ENCODE measurements at regions not wholly inside any gene's neighbourhood (a gene's known extent, or its start where the extent isn't known, plus 50 kb on each side); places are given as distances from the start of the nearest gene placed in this dataset.
"Not testable (repeated sequence)": the region's sequence is repeated elsewhere in the genome, so short reads cannot be mapped to it uniquely, and the experiment has no call there.

DNA sequence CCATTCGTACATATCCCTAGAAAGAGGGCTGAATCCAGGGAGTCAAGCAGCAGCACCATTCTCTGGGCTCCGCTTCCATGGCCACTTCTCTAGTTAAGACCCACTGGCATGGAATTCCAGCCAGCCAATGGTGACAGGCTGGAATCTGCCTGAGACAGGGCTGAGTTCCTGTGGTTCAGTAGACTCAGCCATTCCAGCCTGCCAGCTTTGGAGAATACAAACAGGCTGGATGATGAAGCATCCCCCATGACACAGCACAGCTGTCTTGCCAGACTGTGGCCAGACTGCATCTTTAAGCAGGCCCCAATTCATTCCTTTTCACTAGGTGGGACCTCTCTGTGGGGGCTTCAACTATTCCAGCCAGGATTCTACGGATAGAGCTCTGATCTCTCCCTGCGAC is 329.6 kb downstream of the XPNPEP1 start:
- Mint-ChIP-seq H3K27ac (no peak overlapping the region), H3K27me3 (no peaks in the 10 kb centered on the region), H3K9me3 (ENCODE audit: low read depth) (peaks cover 2% of the 10 kb centered on the region), H3K4me1 (no peaks in the 10 kb centered on the region), H3K4me3 (no peak overlapping the region), H3K36me3 (no peaks in the 10 kb centered on the region)
- DNase-seq, result no peak
- CTCF ChIA-PET, result no interaction called here
- ATAC-seq, result no peak

DNA sequence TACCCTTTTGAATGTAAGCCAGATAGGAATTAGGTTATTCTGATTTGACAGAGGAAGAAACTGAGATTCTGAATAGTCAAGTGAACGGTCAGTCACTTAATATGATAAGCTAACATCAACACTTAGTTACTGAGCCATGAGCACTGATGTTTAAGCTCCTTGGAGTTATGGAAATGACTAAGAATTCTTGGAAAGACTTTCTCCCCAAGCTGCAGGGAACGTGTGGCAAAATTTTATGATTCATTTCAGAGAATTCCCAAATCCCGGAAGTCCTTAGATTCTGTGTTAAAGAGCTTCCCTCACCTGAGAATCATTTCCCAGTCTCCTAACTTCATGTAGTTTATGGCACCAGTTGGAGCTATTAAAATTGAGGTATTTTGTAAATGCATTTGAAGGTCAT is 330.9 kb downstream of the XPNPEP1 start:
- ATAC-seq (no peak), DNase-seq (no peak)
- CTCF ChIA-PET, result no interaction called here
- no peak overlapping the region for H3K4me3 Mint-ChIP-seq
- peaks cover 2% of the 10 kb centered on the region for H3K9me3 Mint-ChIP-seq (ENCODE audit: low read depth)
- H3K27me3 Mint-ChIP-seq, result no peaks in the 10 kb centered on the region
- H3K36me3 Mint-ChIP-seq, result no peaks in the 10 kb centered on the region
- H3K27ac Mint-ChIP-seq, result no peak overlapping the region
- H3K4me1 Mint-ChIP-seq, result no peaks in the 10 kb centered on the region

DNA sequence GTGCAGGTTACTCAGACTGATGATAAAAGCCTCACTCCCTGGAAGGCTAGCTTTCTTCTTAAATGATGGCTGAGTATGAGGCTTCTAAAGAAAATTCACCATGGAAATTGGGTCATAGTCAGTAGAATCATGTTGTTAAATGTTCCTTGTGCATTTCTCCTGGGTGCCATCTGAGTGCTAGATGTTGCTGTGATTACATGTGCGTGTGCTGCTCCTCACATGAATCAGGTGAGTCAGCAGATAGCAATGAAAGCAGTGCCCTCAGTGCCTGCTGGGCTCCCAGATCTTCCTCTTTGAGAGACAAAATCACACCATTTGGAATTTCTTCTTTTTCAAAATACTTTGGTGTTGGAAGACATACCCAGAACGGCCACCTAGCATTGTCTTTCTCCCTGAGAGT is 331.7 kb downstream of the XPNPEP1 start:
- Mint-ChIP-seq H3K27ac (no peak overlapping the region), H3K4me1 (no peaks in the 10 kb centered on the region), H3K27me3 (no peaks in the 10 kb centered on the region), H3K36me3 (no peaks in the 10 kb centered on the region), H3K4me3 (no peak overlapping the region), H3K9me3 (ENCODE audit: low read depth) (peaks cover 2% of the 10 kb centered on the region)
- DNase-seq (no peak), ATAC-seq (no peak)
- CTCF ChIA-PET, result no interaction called here

DNA sequence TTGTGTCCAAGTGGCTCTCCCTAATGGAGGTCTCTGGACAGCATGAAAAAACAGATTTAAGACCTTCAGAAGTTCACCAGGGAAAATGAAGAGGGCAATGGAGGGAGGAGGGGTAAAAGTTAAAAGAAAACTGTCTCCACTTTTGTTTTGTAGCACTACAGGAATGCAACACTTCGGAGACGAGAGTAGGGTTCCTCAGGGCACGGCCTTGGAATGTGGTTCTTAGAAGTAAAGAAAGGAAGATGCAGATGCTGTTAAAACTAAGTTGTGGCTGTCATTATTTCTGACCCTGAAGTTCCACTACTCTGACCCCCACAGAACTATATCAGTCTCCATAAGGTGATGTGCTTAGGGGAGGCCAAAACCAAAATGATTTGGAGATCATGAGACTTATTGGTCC is 335.1 kb downstream of the XPNPEP1 start:
- CTCF ChIA-PET, result no interaction called here
- no peak for ATAC-seq
- no peaks in the 10 kb centered on the region for H3K36me3 Mint-ChIP-seq
- no peaks in the 10 kb centered on the region for H3K27me3 Mint-ChIP-seq
- no peak for DNase-seq
- no peaks in the 10 kb centered on the region for H3K4me1 Mint-ChIP-seq
- no peak overlapping the region for H3K4me3 Mint-ChIP-seq
- H3K9me3 Mint-ChIP-seq (ENCODE audit: low read depth), result peaks cover 2% of the 10 kb centered on the region
- no peak overlapping the region for H3K27ac Mint-ChIP-seq

DNA sequence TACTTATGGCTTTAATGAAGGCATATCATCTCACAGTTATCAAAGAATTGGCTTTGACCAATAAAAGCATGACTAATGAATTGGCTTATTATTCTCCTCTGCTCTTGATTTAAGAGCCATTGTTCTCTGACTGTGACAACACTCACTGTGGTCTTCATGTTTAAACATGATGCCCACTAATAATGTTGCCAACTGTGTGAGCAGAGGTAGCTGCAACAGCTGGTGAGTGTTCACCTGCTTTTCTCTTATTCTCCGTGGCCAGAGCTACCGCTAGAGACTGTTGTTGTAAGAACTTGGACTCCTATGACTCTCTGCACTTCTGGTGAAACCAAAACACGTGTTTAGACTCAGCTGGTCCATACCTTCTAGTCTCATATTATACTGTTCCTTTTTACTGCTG is 335.9 kb downstream of the XPNPEP1 start:
- CTCF ChIA-PET, result no interaction called here
- Mint-ChIP-seq H3K27ac (no peak overlapping the region), H3K4me3 (no peak overlapping the region), H3K9me3 (ENCODE audit: low read depth) (no peaks in the 10 kb centered on the region), H3K27me3 (no peaks in the 10 kb centered on the region), H3K36me3 (no peaks in the 10 kb centered on the region), H3K4me1 (no peaks in the 10 kb centered on the region)
- ATAC-seq (no peak), DNase-seq (no peak)

DNA sequence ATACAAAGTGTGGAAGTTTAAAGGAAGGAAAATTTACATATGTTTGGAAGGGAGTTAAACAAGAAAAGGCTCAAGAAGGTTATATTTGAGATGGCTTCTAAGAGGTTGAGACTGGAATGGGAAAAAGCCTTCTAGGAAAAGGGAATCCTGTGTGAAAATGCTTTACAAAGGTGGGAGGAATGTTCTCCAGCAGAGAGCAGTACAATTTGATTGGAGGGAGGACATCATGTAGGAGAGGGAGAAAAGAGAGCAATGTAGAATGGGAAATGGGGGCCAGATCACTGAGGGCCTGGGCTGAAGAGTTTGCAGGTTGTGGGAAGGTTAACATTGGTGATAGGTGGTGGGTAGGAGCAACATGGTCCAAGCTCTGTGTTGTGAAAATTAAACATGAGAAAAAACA is 366.9 kb downstream of the XPNPEP1 start:
- Mint-ChIP-seq H3K9me3 (ENCODE audit: low read depth) (peaks cover 2% of the 10 kb centered on the region), H3K4me3 (no peak overlapping the region), H3K36me3 (no peaks in the 10 kb centered on the region), H3K4me1 (no peaks in the 10 kb centered on the region), H3K27ac (no peak overlapping the region), H3K27me3 (no peaks in the 10 kb centered on the region)
- DNase-seq (no peak), ATAC-seq (no peak)
- CTCF ChIA-PET, result no interaction called here

DNA sequence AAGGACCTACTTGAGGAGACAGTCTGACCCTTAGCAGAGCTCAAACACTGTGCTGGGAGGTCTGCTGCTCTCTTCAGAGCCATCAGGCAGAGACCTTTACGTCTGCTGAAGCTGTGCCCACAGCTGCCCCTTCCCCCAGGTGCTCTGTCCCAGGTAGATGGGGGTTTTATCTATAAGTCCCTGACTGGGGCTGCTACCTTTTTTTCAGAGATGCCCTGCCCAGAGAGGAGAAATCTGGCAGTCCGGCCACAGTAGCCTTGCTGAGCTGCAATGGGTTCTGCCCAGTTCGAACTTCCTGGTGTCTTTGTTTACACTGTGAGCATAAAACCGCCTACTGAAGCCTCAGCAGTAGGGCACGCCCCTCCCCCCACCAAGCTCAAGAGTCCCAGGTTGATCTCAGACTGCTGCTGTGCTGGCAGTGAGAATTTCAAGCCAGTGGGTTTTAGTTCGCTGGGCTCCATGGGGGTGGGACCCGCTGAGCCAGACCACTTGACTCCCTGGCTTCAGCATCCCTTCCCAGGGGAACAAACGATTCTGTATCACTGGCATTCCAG is 381.2 kb downstream of the XPNPEP1 start:
- DNase-seq; H3K4me3 Mint-ChIP-seq; H3K36me3 Mint-ChIP-seq; H3K27me3 Mint-ChIP-seq; H3K9me3 Mint-ChIP-seq (ENCODE audit: low read depth); ATAC-seq; CTCF ChIA-PET; H3K27ac Mint-ChIP-seq; H3K4me1 Mint-ChIP-seq: not testable (repeated sequence)

DNA sequence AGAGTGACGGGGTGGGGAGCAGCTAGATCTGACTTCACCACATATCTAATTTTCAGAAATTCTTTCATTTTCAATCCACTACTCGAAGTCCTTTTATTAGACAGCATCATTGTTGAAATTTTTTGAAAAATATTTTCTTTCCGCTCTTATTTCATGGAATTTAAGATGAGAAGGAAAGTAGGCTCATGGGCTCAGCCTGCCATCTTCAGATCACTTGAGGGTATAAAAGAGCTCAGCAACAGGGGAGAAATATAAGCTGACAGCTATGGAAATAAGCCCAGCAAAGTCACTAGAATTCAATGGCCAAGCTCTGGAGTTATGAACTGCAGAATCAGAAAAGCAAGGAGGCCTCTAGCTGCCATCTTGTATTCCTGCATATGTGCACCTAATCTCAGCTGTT is 389.1 kb downstream of the XPNPEP1 start:
- CTCF ChIA-PET, result no interaction called here
- no peak for DNase-seq
- H3K4me1 Mint-ChIP-seq, result no peaks in the 10 kb centered on the region
- no peak overlapping the region for H3K4me3 Mint-ChIP-seq
- ATAC-seq, result no peak
- H3K27ac Mint-ChIP-seq, result no peak overlapping the region
- H3K9me3 Mint-ChIP-seq (ENCODE audit: low read depth), result peaks cover 14% of the 10 kb centered on the region
- H3K36me3 Mint-ChIP-seq, result no peaks in the 10 kb centered on the region
- H3K27me3 Mint-ChIP-seq, result no peaks in the 10 kb centered on the region

DNA sequence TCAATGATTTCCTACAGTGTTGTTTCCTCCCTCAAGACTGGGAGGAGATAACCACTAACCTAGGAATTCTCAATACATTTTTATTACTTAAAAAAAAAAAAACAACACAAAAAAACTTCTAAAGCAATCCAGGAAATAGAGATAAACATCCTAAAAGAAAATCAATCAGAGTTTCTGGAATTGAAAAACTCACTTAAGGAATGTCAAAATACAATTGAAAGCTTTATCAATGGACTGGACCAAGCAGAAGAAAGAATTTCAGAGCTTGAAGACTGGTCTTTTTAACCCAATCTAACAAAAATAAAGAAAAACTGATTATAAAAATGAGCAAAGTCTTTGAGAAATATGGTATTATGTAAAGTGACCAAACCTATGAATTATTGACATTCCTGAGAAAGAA is 394.1 kb downstream of the XPNPEP1 start:
- Mint-ChIP-seq H3K27ac (no peak overlapping the region), H3K9me3 (ENCODE audit: low read depth) (peaks cover 24% of the 10 kb centered on the region), H3K4me3 (no peak overlapping the region), H3K36me3 (no peaks in the 10 kb centered on the region), H3K4me1 (no peaks in the 10 kb centered on the region), H3K27me3 (no peaks in the 10 kb centered on the region)
- DNase-seq (no peak), ATAC-seq (no peak)
- CTCF ChIA-PET, result no interaction called here

DNA sequence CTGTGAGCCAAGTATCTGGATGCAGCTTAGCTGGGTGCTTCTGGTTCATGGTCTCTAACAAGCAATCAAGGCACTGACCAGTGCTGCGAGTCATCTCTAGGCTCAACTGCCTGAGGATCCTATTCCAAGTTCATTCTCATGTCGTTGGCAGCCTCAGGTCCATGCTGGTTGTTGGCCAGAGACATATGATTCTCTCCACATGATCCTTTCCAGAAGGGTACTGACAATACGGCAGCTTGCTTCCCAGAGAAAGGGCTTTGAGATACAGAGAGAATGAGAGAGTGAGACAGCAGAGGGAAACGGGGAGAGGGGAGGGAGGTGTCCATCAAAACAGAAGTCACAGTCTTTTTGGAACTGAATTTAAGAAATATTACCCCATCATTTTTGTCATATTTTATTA is 405.6 kb downstream of the XPNPEP1 start:
- DNase-seq (no peak), ATAC-seq (no peak)
- CTCF ChIA-PET, result no interaction called here
- H3K4me3 Mint-ChIP-seq, result no peak overlapping the region
- no peaks in the 10 kb centered on the region for H3K27me3 Mint-ChIP-seq
- no peaks in the 10 kb centered on the region for H3K36me3 Mint-ChIP-seq
- no peaks in the 10 kb centered on the region for H3K9me3 Mint-ChIP-seq (ENCODE audit: low read depth)
- H3K27ac Mint-ChIP-seq, result no peak overlapping the region
- H3K4me1 Mint-ChIP-seq, result no peaks in the 10 kb centered on the region

DNA sequence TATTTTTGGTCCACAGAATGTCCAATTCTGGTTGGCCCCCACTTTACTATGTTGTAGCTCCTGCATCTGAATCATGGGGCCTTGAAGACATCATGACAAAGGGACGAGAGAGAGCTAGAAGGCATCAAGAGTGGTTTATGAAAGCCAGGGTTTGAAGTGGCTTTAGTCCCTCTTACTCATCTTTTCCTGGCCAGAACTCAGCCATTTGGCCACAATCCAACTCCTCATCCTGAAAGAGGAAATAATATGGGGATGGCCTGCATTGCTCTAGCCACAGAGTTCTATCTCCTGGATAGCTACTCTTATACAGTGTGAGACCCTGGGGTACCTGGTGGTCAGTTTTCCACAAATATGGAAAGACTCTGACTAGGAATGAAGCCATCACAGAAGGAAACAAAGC is 418.9 kb downstream of the XPNPEP1 start:
- H3K27me3 Mint-ChIP-seq, result no peaks in the 10 kb centered on the region
- DNase-seq, result no peak
- peaks cover 2% of the 10 kb centered on the region for H3K9me3 Mint-ChIP-seq (ENCODE audit: low read depth)
- CTCF ChIA-PET, result no interaction called here
- H3K36me3 Mint-ChIP-seq, result no peaks in the 10 kb centered on the region
- H3K27ac Mint-ChIP-seq, result no peak overlapping the region
- H3K4me3 Mint-ChIP-seq, result no peak overlapping the region
- ATAC-seq, result no peak
- H3K4me1 Mint-ChIP-seq, result no peaks in the 10 kb centered on the region

DNA sequence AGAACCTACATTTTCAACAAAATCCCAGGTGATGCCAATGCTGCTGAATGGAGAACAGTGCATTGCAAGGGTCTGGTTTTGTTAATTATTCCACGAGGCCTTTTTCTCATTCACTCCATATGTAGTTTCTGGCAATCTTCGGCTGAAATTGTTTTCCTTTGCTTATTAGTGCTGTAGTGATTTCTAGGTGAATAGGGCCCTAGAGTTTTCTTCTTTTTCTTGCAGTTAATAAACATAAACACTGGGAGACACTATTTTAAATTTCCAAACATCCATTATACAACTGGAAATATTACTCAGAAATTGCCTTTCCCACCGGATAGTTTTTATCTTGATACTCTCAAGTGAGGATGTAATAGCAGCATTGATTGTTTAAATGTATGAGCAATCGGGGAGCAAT is 435.6 kb downstream of the XPNPEP1 start:
- CTCF ChIA-PET, result no interaction called here
- Mint-ChIP-seq H3K9me3 (ENCODE audit: low read depth) (peaks cover 2% of the 10 kb centered on the region), H3K4me1 (no peaks in the 10 kb centered on the region), H3K4me3 (no peak overlapping the region), H3K27me3 (no peaks in the 10 kb centered on the region), H3K27ac (no peak overlapping the region), H3K36me3 (no peaks in the 10 kb centered on the region)
- ATAC-seq (no peak), DNase-seq (no peak)

DNA sequence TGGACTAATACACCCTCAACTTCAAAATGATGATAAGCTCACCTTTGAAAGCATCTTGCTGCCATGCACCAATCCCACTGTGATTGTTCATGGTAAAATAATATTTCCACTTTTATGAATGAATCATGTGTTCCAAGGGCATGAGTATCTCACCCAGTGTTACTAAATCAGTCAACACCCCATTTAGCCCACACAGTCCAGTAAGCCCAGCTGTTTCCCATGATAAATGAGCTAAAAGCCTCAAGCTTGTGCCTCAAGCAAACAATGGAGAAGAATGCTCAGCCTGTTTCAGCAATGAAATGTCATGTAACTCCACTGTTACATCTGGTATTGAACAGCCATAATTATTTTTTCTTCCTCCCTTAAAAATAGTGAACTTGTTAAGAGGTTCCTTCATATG is 442.5 kb downstream of the XPNPEP1 start:
- ATAC-seq, result no peak
- H3K4me3 Mint-ChIP-seq, result no peak overlapping the region
- H3K36me3 Mint-ChIP-seq, result no peaks in the 10 kb centered on the region
- no peaks in the 10 kb centered on the region for H3K27me3 Mint-ChIP-seq
- CTCF ChIA-PET, result no interaction called here
- H3K4me1 Mint-ChIP-seq, result no peaks in the 10 kb centered on the region
- no peak for DNase-seq
- H3K27ac Mint-ChIP-seq, result no peak overlapping the region
- H3K9me3 Mint-ChIP-seq (ENCODE audit: low read depth), result no peaks in the 10 kb centered on the region

DNA sequence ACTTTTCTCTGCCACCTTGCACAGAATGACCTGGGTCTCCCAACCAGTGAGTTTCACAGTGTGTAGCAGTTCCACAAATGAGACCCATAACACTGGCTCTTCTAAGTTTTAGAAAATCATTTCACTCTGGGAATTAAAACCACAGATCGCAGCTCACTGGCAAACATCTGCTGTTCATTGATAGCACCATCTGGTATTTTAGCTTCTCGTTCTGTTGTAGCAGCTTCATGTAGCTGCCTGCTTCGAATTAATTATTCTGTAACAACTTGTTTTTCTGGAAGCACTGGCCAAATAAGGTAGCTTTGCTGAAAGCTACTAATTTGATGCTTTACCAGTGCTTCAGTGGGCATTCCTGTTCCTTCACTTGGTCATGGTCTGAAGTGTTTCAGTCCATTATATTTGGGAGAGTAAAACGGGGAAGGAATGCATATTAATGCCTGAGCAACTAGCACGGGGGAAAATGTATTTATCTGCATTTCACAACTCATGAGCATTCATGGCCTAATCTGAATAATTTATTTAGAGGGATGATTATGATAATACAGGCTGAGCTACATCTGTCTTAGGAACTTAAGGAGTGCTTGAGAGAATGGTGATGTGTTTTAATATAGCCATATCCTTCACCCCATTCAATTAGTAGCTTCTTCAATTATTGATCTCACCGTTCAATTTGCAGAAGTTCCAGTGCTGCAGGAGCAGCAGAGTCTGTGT is 447.4 kb downstream of the XPNPEP1 start:
- Mint-ChIP-seq H3K4me3 (no peak overlapping the region), H3K27me3 (no peaks in the 10 kb centered on the region), H3K36me3 (no peaks in the 10 kb centered on the region), H3K27ac (no peak overlapping the region), H3K9me3 (ENCODE audit: low read depth) (no peaks in the 10 kb centered on the region), H3K4me1 (no peaks in the 10 kb centered on the region)
- CTCF ChIA-PET, result interaction anchor here (1.0 kb wide), 1 partner anchor 19 kb away, joined by 3 read pairs; no protein-coding TSS in a partner anchor
- no peak for ATAC-seq
- no peak for DNase-seq

DNA sequence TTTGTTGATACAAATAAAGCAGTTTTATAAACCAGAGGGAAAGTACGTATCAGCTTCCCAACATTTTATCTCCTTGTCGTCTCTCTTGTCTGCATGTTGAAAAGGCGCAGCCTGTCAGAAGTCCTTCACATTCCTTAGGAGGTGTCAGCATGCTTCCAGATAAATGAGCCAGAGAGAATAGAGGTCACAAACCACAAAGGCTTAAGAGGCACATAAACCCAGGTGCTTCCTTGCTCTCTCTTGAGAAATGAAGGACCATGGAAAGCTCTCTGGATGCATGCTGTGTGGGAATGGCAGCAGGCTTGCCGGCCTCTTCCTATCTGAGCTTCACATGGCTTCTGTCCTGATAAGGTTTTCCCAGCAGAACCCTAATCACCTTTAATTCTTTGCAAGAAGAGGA is 448.5 kb downstream of the XPNPEP1 start:
- Mint-ChIP-seq H3K4me3 (no peak overlapping the region), H3K27ac (no peak overlapping the region), H3K9me3 (ENCODE audit: low read depth) (no peaks in the 10 kb centered on the region), H3K27me3 (no peaks in the 10 kb centered on the region), H3K36me3 (no peaks in the 10 kb centered on the region), H3K4me1 (no peaks in the 10 kb centered on the region)
- DNase-seq (no peak), ATAC-seq (no peak)
- CTCF ChIA-PET, result interaction anchor here (1.0 kb wide), 1 partner anchor 20 kb away, joined by 3 read pairs; no protein-coding TSS in a partner anchor

Data from activated CD8-positive, alpha-beta memory T cell treated with anti-CD3 and anti-CD28 coated beads, Interleukin-2, amount 10 ng/mL, durations not matched to agents 7 days and 5 days (primary cell).